HG02884 (cell line): ENCODE measurements at regions not wholly inside any gene's neighbourhood (a gene's known extent, or its start where the extent isn't known, plus 50 kb on each side); places are given as distances from the start of the nearest gene placed in this dataset.

ENCODE experiments used
- ATAC-seq: cut with Tn5 transposase; IDR thresholded peaks from one replicate; pipeline ENCODE4 v1.9.1; 2021; ENCODE audit warnings: mild to moderate bottlenecking, moderate library complexity; ENCODE audit not compliant: unreplicated experiment

DNA sequence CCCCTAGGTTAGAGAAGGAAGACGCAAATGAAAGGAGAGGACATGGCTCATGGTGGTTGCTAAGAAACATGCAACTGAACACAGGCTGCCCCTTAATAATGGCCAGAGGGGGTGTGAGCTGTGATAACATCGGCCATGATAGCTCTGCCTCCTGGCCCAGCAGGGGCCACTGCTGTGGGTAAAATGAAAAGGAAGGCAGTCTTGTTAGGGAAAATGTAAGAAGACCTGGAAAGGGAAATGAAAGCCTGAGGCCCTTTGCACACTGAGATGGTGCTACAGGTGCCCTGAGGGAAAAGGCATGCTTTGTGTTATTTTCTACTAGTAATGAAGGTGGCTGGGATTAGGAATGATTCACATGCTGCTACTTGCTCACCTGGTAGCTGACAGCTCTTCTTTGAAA lies 123.6 kb upstream of the MID1 start:
- no peak for ATAC-seq

- ATAC-seq: no peak
Measured at GRCh38 chrX:10747975-10748374, 127.6 kb upstream of the MID1 start.

DNA sequence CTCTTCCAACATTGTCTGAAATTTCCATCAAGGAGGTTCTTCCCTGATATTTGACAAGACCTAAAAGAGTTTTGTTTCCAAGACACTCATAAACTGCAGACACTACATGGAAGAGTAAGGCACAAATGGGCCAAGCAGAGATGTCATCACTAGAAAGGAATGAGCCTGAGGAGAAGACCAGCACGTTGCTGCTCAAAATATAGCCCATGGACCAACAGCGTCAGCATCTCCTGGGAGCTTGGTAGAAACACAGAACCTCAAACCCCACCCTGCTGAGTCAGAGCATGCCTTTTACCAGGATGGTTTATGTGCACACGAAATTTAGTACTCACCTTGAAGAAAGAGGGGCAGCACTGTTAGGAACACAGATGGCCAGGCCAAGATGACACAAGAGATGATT lies 128.7 kb upstream of the MID1 start:
- no peak for ATAC-seq

DNA sequence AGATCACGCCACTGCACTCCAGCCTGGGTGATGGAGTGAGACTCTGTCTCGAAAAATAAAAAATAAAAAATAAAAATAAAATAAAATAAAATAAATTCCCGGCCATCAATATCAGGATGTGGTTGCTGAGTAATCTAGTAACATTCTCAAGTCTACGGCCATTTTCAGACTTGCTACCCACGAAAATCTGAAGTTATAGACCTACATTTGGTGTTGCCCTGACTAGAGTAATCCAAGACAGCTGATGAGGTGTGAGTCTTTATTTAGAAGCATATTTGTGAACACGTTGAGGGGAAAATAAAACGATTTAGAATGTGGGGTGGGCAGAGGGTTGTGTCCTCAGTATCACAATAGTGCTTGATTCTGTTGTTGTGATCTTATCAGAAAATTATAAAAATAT lies 130.2 kb upstream of the MID1 start:
- no peak for ATAC-seq

- ATAC-seq: no peak
Measured at GRCh38 chrX:10753116-10753515, 132.7 kb upstream of the MID1 start.

GRCh38 chrX:10754445-10754844 lies 134.1 kb upstream of the MID1 start:
- no peak for ATAC-seq

- no peak for ATAC-seq
Measured at GRCh38 chrX:10755439-10756334, 135.3 kb upstream of the MID1 start.

- no peak for ATAC-seq
Measured at GRCh38 chrX:10756441-10756840, 136.1 kb upstream of the MID1 start.

- no peak for ATAC-seq
Measured at GRCh38 chrX:10759141-10759799, 138.9 kb upstream of the MID1 start.

- ATAC-seq: no peak
Measured at GRCh38 chrX:10761447-10761846, 141.1 kb upstream of the MID1 start.

GRCh38 chrX:10769195-10769594 lies 148.8 kb upstream of the MID1 start:
- ATAC-seq: peak; percentile 52

DNA sequence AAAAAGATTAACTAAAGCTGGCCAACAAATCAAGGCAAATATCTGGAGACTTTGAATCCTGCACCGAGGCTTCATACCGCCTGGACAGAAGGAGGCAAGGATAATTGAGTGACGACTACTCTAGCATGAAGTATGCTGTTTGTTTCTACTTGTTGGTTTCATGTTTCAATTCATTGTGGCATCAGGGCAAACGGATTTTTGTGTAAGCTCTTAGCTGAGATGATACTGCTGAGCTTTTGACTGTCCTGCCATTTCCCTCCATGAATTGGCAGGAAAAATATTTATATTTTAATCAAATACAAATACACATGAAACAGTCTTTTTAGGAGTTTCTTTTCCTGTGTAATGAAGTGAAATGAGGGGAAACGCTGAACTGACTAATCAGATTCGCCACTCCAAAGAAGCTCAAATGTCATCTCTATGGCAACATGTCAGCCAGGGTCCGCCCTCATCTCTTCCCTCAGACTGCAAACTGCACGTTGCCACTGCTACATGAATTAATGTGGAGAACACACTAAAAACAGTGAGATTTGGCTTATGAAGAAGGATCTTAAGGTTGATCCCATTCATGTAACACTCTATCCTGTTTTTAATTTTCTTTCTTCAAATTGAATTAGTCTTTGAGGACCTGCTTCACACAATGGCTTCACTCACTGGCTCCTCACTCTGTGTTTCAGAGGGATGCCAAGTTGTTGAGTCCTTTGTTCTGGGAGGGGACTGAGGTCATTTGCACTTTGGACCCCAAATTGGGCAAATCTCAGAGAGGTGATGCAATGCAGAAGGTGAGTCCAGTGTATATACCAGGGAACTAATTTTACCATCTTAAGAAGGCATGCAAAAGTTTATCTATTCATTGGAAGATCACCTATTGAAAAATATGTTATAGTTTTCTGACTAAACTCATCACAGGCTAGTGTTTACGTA lies 149.6 kb upstream of the MID1 start:
- no peak for ATAC-seq

DNA sequence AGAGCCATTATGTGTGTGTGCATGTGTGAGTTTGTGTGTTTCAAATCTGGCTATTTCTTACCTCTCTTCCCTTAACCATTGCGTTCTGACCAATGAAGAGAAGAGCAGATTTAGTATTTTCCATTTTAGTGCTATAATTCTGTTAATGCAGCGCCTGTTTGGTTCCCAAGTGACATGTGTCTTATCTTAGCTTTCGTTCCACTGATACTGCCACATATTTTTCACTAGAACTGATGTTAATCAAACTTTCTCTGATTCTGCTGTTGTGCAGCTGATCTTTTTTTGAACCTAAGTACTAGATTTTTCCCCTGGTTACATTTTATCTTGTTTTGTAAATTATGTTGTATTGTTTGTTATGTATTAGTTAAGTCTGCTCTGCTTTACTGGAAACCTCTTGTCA lies 152.9 kb upstream of the MID1 start:
- ATAC-seq: no peak

GRCh38 chrX:10781847-10782530 lies 161.6 kb upstream of the MID1 start:
- ATAC-seq: no peak

DNA sequence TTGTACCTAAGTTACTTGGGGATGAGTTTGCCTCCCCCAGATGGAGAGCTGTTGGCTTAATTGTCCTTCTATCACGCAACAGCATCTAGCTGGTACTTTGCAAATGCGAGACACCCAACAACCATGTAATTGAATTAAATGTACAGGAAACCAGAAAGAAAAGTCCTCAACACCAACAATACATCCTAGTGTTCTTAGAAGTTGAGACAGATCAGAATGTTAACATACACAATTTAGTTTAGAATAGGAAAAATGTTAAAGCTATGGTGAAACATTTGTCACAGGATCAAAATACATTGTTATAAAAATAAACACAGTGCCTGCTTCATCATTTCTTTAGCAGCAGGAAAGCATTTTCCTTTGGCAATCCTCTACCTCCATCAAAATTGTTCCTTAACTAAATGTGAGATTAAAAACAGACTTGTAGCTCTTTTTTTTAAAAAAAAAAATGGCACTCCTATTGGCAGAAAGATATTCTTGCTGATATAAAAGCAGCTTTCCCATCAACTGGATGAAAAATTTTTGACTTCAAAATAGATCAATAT lies 163.1 kb upstream of the MID1 start:
- ATAC-seq: no peak

GRCh38 chrX:10787264-10787663 lies 166.9 kb upstream of the MID1 start:
- no peak for ATAC-seq

DNA sequence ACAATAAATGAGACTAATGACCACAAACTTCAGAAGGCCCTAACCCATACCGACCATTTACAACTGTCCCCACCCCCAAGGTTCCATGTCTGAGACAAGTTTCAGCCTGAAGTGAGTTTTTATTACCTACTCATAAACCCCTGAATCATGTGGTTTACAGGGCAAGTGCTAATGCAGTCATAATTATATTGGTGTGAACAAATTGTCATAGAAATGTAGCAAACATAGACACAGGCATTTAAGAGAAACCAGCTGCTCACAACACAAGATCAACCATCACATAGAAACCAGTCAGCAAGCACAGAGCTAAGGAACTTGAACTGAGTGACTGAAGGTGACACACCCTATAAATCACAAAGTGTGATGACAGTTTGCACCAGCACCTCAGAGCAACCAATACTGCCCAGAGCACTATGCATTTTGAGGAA lies 173.8 kb upstream of the MID1 start:
- no peak for ATAC-seq

DNA sequence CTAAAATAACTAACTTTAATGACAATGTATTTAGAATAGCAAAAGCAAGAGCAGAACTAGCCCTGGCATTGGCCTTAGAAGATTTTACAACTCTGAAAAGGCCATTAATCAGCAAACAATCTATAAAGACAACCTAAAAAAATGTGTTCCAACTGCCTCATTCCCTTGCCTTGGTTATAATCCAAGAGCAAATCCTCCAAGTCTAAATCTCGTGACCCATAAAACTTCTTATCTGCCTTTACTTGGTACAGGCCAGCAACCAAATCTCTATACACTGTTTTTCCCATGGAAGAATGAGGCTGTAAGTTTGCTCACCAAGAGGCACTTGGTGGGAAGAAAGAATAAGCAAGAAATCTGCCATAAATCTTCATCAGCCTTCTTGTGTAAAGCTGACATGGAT lies 175.3 kb upstream of the MID1 start:
- no peak for ATAC-seq

- ATAC-seq: no peak
Measured at GRCh38 chrX:10797466-10797865, 177.1 kb upstream of the MID1 start.

GRCh38 chrX:10798041-10798440 lies 177.7 kb upstream of the MID1 start:
- ATAC-seq: no peak
